Gastrocnemius medialis (tissue), 4 donors: ENCODE measurements at regions not wholly inside any gene's neighbourhood (a gene's known extent, or its start where the extent isn't known, plus 50 kb on each side); places are given as distances from the start of the nearest gene placed in this dataset.

Experiments used
- ATAC-seq, 2 donors: fragments of 150-250 bp; one replicate each; pipeline ENCODE4 v1.9.1; 2016
- DNase-seq, 2 donors: peaks; one replicate each; pipeline ENCODE4 v3.0.0-alpha.2; 2019
- H3K27ac ChIP-seq, 4 donors: fragments of 200-600 bp; sonication (generic); 1 replicate in 1 of 4; 2 replicates in 3 of 4; pipeline ENCODE4 v1.5.1; 2016 to 2018; ENCODE audit warnings: mild to moderate bottlenecking in 2 of 4, moderate library complexity in 1 of 4
- H3K27me3 ChIP-seq, 3 donors: fragments of 200-600 bp; sonication (generic) in 2 of 3; 1 replicate in 1 of 3; 2 replicates in 2 of 3; pipeline versions ENCODE4 v1.5.1 to v1.6.0; 2016 to 2019; ENCODE audit warnings: mild to moderate bottlenecking in 1 of 3, moderate library complexity in 1 of 3
- H3K36me3 ChIP-seq, 2 donors: fragments of 200-600 bp; sonication (generic) in 1 of 2; one replicate each; pipeline ENCODE4 v1.5.1; 2017 to 2018
- H3K4me1 ChIP-seq, 2 donors: fragments of 200-600 bp; sonication (generic) in 1 of 2; one replicate each; pipeline ENCODE4 v1.5.1; 2016 to 2017; ENCODE audit warnings: mild to moderate bottlenecking in 2 of 2
- H3K4me3 ChIP-seq, 4 donors: fragments of 200-600 bp; sonication (generic) in 3 of 4; 1 replicate in 1 of 4; 2 replicates in 3 of 4; pipeline ENCODE4 v1.5.1; 2016 to 2019; ENCODE audit warnings: mild to moderate bottlenecking in 2 of 4
- H3K9me3 ChIP-seq, 3 donors: fragments of 200-600 bp; sonication (generic) in 2 of 3; 1 replicate in 1 of 3; 2 replicates in 2 of 3; pipeline ENCODE4 v1.5.1; 2016 to 2019
- CTCF ChIP-seq, 5 experiments: fragments of 450-650 bp in 3 of 5; fragments of 200-600 bp in 2 of 5; sonication (generic) in 2 of 5; IDR thresholded peaks in 4 of 5; conservative IDR thresholded peaks in 1 of 5; 1 replicate in 4 of 5; 2 replicates in 1 of 5; pipeline ENCODE4 v1.5.1; 2016 to 2019; ENCODE audit warnings: antibody characterized with exemption in 5 of 5, mild to moderate bottlenecking in 3 of 5, moderate library complexity in 3 of 5
- POLR2A ChIP-seq, 2 donors: fragments of 450-650 bp; IDR thresholded peaks; one replicate each; pipeline ENCODE4 v1.6.1; 2017; ENCODE audit warnings: antibody characterized with exemption in 2 of 2, mild to moderate bottlenecking in 2 of 2, moderate library complexity in 2 of 2
- in situ Hi-C, 4 donors: fragments of 200-750 bp; cut with MboI; loops; one replicate each; pipeline versions ENCODE4 v1.15.0 to v1.8.0; 2017; ENCODE audit warnings: low sequenced_read_pairs in 4 of 4
- intact Hi-C: fragments of 100-400 bp; cut with DNase I; formaldehyde crosslinking; loops from one replicate; pipeline ENCODE4 v1.15.1; 2023; ENCODE audit warnings: low total_unique reads

GRCh38 chr16:79932572-79932971, 332.0 kb upstream of the MAF start:
- DNase-seq (no peak), ATAC-seq (no peak)
- Histone ChIP-seq H3K27me3 (no peaks in the 10 kb centered on the region), H3K4me3 (no peak overlapping the region), H3K9me3 (no peaks in the 10 kb centered on the region), H3K4me1 (no peaks in the 10 kb centered on the region), H3K27ac (no peak overlapping the region), H3K36me3 (no peaks in the 10 kb centered on the region)
- in situ Hi-C loops, result no loop called here
- TF ChIP-seq POLR2A (IDR thresholded peaks at IDR 0.05) (no peak), CTCF (IDR thresholded peaks at IDR 0.05 in 4 of 5, conservative IDR thresholded peaks at IDR 0.05 in 1 of 5) (no peak)
- intact Hi-C loops, result no loop called here

GRCh38 chr16:79931721-79932120, 331.2 kb upstream of the MAF start:
- Histone ChIP-seq H3K9me3 (no peaks in the 10 kb centered on the region), H3K27me3 (no peaks in the 10 kb centered on the region), H3K4me3 (no peak overlapping the region), H3K4me1 (no peaks in the 10 kb centered on the region), H3K27ac (no peak overlapping the region), H3K36me3 (no peaks in the 10 kb centered on the region)
- DNase-seq, result no peak
- in situ Hi-C loops (no loop called here), intact Hi-C loops (no loop called here)
- ATAC-seq, result no peak
- TF ChIP-seq POLR2A (IDR thresholded peaks at IDR 0.05) (no peak), CTCF (IDR thresholded peaks at IDR 0.05 in 4 of 5, conservative IDR thresholded peaks at IDR 0.05 in 1 of 5) (no peak)

GRCh38 chr16:79929260-79929965, 328.9 kb upstream of the MAF start:
- Histone ChIP-seq H3K4me1 (no peaks in the 10 kb centered on the region), H3K27ac (no peak overlapping the region), H3K36me3 (no peaks in the 10 kb centered on the region), H3K4me3 (no peak overlapping the region), H3K27me3 (no peaks in the 10 kb centered on the region), H3K9me3 (no peaks in the 10 kb centered on the region)
- in situ Hi-C loops (no loop called here), intact Hi-C loops (no loop called here)
- no peak for DNase-seq
- no peak for ATAC-seq
- TF ChIP-seq POLR2A (IDR thresholded peaks at IDR 0.05), result no peak
- no peak for TF ChIP-seq CTCF (IDR thresholded peaks at IDR 0.05 in 4 of 5, conservative IDR thresholded peaks at IDR 0.05 in 1 of 5)

- no peaks in the 10 kb centered on the region for H3K27me3 ChIP-seq
- in situ Hi-C loops, result no loop called here
- no peak for TF ChIP-seq CTCF (IDR thresholded peaks at IDR 0.05 in 4 of 5, conservative IDR thresholded peaks at IDR 0.05 in 1 of 5)
- TF ChIP-seq POLR2A (IDR thresholded peaks at IDR 0.05), result no peak
- ATAC-seq (no peak), DNase-seq (no peak)
- H3K4me3 ChIP-seq, result no peak overlapping the region
- intact Hi-C loops, result no loop called here
- no peaks in the 10 kb centered on the region for H3K36me3 ChIP-seq
- H3K4me1 ChIP-seq, result no peaks in the 10 kb centered on the region
- H3K27ac ChIP-seq, result no peak overlapping the region
- H3K9me3 ChIP-seq, result no peaks in the 10 kb centered on the region
These were observed 327.8 kb upstream of the MAF start for GRCh38 chr16:79928142-79928873.
